Activated CD8-positive, alpha-beta memory T cell treated with anti-CD3 and anti-CD28 coated beads for 24 hours (primary cell): ENCODE measurements at regions not wholly inside any gene's neighbourhood (a gene's known extent, or its start where the extent isn't known, plus 50 kb on each side); places are given as distances from the start of the nearest gene placed in this dataset.

Experiments
- DNase-seq: peaks from one replicate; pipeline ENCODE4 v3.0.0-alpha.2; 2020

GRCh38 chr15:95970326-95970725 lies 360.2 kb upstream of the NR2F2 start:
- DNase-seq: no peak

GRCh38 chr15:95972041-95972553 lies 358.4 kb upstream of the NR2F2 start:
- no peak for DNase-seq

GRCh38 chr15:95972812-95973211 lies 357.7 kb upstream of the NR2F2 start:
- no peak for DNase-seq

GRCh38 chr15:95973566-95974256 lies 356.8 kb upstream of the NR2F2 start:
- no peak for DNase-seq

GRCh38 chr15:95975212-95975611 lies 355.3 kb upstream of the NR2F2 start:
- no peak for DNase-seq

- no peak for DNase-seq
Observed at GRCh38 chr15:95979286-95979685, 351.2 kb upstream of the NR2F2 start.

GRCh38 chr15:95981209-95981608 lies 349.3 kb upstream of the NR2F2 start:
- no peak for DNase-seq

GRCh38 chr15:95987299-95987698 lies 343.2 kb upstream of the NR2F2 start:
- no peak for DNase-seq

GRCh38 chr15:95987886-95988573 lies 342.5 kb upstream of the NR2F2 start:
- DNase-seq: no peak

GRCh38 chr15:95988574-95988887 lies 342.0 kb upstream of the NR2F2 start:
- DNase-seq: no peak

GRCh38 chr15:95989392-95989791 lies 341.1 kb upstream of the NR2F2 start:
- no peak for DNase-seq

- no peak for DNase-seq
Observed at GRCh38 chr15:95990833-95991232, 339.7 kb upstream of the NR2F2 start.

- no peak for DNase-seq
Observed at GRCh38 chr15:95994418-95994817, 336.1 kb upstream of the NR2F2 start.

GRCh38 chr15:95995375-95996168 lies 334.9 kb upstream of the NR2F2 start:
- DNase-seq: no peak

GRCh38 chr15:95996494-95996893 lies 334.0 kb upstream of the NR2F2 start:
- no peak for DNase-seq

- no peak for DNase-seq
Observed at GRCh38 chr15:95998935-95999334, 331.6 kb upstream of the NR2F2 start.

GRCh38 chr15:96002890-96003859 lies 327.3 kb upstream of the NR2F2 start:
- DNase-seq: no peak

GRCh38 chr15:96005906-96006305 lies 324.6 kb upstream of the NR2F2 start:
- no peak for DNase-seq

GRCh38 chr15:96011136-96011535 lies 319.4 kb upstream of the NR2F2 start:
- DNase-seq: no peak

- DNase-seq: no peak
Observed at GRCh38 chr15:96014939-96015338, 315.6 kb upstream of the NR2F2 start.

- DNase-seq: no peak
Observed at GRCh38 chr15:96019114-96019513, 311.4 kb upstream of the NR2F2 start.

GRCh38 chr15:96020133-96020532 lies 310.4 kb upstream of the NR2F2 start:
- no peak for DNase-seq

GRCh38 chr15:96020797-96021196 lies 309.7 kb upstream of the NR2F2 start:
- no peak for DNase-seq
